ENCODE measurements at regions not wholly inside any gene's neighbourhood (a gene's known extent, or its start where the extent isn't known, plus 50 kb on each side); places are given as distances from the start of the nearest gene placed in this dataset.

- FAIRE-seq, result no peak
- no peak for DNase-seq (ENCODE audit: low spot score)
These were observed 133.1 kb downstream of the KDR start for GRCh38 chr4:54992266-54992665.

GRCh38 chr4:54988655-54989054 is 136.7 kb downstream of the KDR start:
- DNase-seq (ENCODE audit: low spot score), result no peak
- FAIRE-seq, result no peak

- DNase-seq (ENCODE audit: low spot score) (no peak), FAIRE-seq (no peak)
These were observed 139.1 kb downstream of the KDR start for GRCh38 chr4:54986095-54986846.

GRCh38 chr4:54976682-54977081 is 148.7 kb downstream of the KDR start:
- FAIRE-seq (no peak), DNase-seq (ENCODE audit: low spot score) (no peak)

- FAIRE-seq, result no peak
These were observed 149.4 kb downstream of the KDR start for GRCh38 chr4:54976031-54976430.

GRCh38 chr4:54973784-54974183 is 151.6 kb downstream of the KDR start:
- DNase-seq (ENCODE audit: low spot score) (no peak), FAIRE-seq (no peak)

More at GRCh38 chr4:54976031-54976430, 149.4 kb downstream of the KDR start:
- no peak for DNase-seq (ENCODE audit: low spot score)

- DNase-seq (ENCODE audit: low spot score), result peak; percentile 52
- FAIRE-seq, result peak; percentile 46
These were observed 153.9 kb downstream of the KDR start for GRCh38 chr4:54971474-54971950.

- FAIRE-seq, result no peak
- no peak for DNase-seq (ENCODE audit: low spot score)
These were observed 158.1 kb downstream of the KDR start for GRCh38 chr4:54967289-54967688.

- FAIRE-seq, result no peak
- peak; percentile 11 for DNase-seq (ENCODE audit: low spot score)
These were observed 163.9 kb downstream of the KDR start for GRCh38 chr4:54961357-54961975.

GRCh38 chr4:54959651-54960116 is 165.7 kb downstream of the KDR start:
- FAIRE-seq, result no peak
- no peak for DNase-seq (ENCODE audit: low spot score)

GRCh38 chr4:54959131-54959530 is 166.3 kb downstream of the KDR start:
- no peak for DNase-seq (ENCODE audit: low spot score)
- no peak for FAIRE-seq

- no peak for FAIRE-seq
These were observed 167.2 kb downstream of the KDR start for GRCh38 chr4:54958236-54958635.

GRCh38 chr4:54954656-54955388 is 170.6 kb downstream of the KDR start:
- no peak for FAIRE-seq
- DNase-seq (ENCODE audit: low spot score), result no peak

More at GRCh38 chr4:54958236-54958635, 167.2 kb downstream of the KDR start:
- DNase-seq (ENCODE audit: low spot score), result no peak

- no peak for FAIRE-seq
- no peak for DNase-seq (ENCODE audit: low spot score)
These were observed 178.7 kb downstream of the KDR start for GRCh38 chr4:54946741-54947140.

GRCh38 chr4:54945838-54946237 is 179.6 kb downstream of the KDR start:
- FAIRE-seq, result no peak
- DNase-seq (ENCODE audit: low spot score), result no peak

GRCh38 chr4:54942721-54943120 is 182.7 kb downstream of the KDR start:
- no peak for DNase-seq (ENCODE audit: low spot score)
- FAIRE-seq, result no peak

GRCh38 chr4:54941994-54942552 is 183.3 kb downstream of the KDR start:
- FAIRE-seq (no peak), DNase-seq (ENCODE audit: low spot score) (no peak)

- DNase-seq (ENCODE audit: low spot score) (no peak), FAIRE-seq (no peak)
These were observed 184.2 kb downstream of the KDR start for GRCh38 chr4:54940996-54941865.

- FAIRE-seq (no peak), DNase-seq (ENCODE audit: low spot score) (no peak)
These were observed 187.9 kb downstream of the KDR start for GRCh38 chr4:54937501-54937900.

- FAIRE-seq (no peak), DNase-seq (ENCODE audit: low spot score) (no peak)
These were observed 191.8 kb downstream of the KDR start for GRCh38 chr4:54933579-54933978.

- FAIRE-seq (no peak), DNase-seq (ENCODE audit: low spot score) (no peak)
These were observed 195.2 kb downstream of the KDR start for GRCh38 chr4:54930226-54930625.
